GM12875 (cell line): ENCODE measurements at regions not wholly inside any gene's neighbourhood (a gene's known extent, or its start where the extent isn't known, plus 50 kb on each side); places are given as distances from the start of the nearest gene placed in this dataset.

Source experiments
- H3K4me3 ChIP-seq: one replicate; pipeline ENCODE4 v1.5.1; 2011; ENCODE audit warnings: low read depth, low read length, control low read depth
- CTCF ChIP-seq: IDR thresholded peaks from 2 replicates; pipeline ENCODE4 v1.5.1; 2011; ENCODE audit warnings: low read depth, mild to moderate bottlenecking, control low read depth, inconsistent platforms, low read length, moderate library complexity, borderline replicate concordance; ENCODE audit not compliant: insufficient read depth

- no peak for TF ChIP-seq CTCF
- H3K4me3 ChIP-seq = no peak overlapping the region
These were observed 1321.3 kb downstream of the HACE1 start for GRCh38 chr6:103538381-103538780.

- H3K4me3 ChIP-seq = no peak overlapping the region
- TF ChIP-seq CTCF = no peak
These were observed 1324.9 kb downstream of the HACE1 start for GRCh38 chr6:103534814-103535213.

GRCh38 chr6:103534095-103534494 lies 1325.6 kb downstream of the HACE1 start:
- no peak for TF ChIP-seq CTCF
- no peak overlapping the region for H3K4me3 ChIP-seq

- TF ChIP-seq CTCF = no peak
- H3K4me3 ChIP-seq = no peak overlapping the region
These were observed 1337.7 kb downstream of the HACE1 start for GRCh38 chr6:103522045-103522444.

- H3K4me3 ChIP-seq = no peak overlapping the region
- TF ChIP-seq CTCF = no peak
These were observed 1343.4 kb downstream of the HACE1 start for GRCh38 chr6:103516336-103516735.

- no peak overlapping the region for H3K4me3 ChIP-seq
- no peak for TF ChIP-seq CTCF
These were observed 1352.7 kb downstream of the HACE1 start for GRCh38 chr6:103507052-103507451.

GRCh38 chr6:103505155-103505518 lies 1354.6 kb downstream of the HACE1 start:
- no peak for TF ChIP-seq CTCF
- H3K4me3 ChIP-seq = no peak overlapping the region
